A549 (cell line): ENCODE measurements at regions not wholly inside any gene's neighbourhood (a gene's known extent, or its start where the extent isn't known, plus 50 kb on each side); places are given as distances from the start of the nearest gene placed in this dataset.
A peak's percentile ranks its signal among the peaks of the same experiment; 100 is the strongest.

Experiments
- CEBPB ChIP-seq, 2 experiments: fragments of >200 bp in 1 of 2; sonication (Bioruptor Twin) in 1 of 2; formaldehyde crosslinking in 1 of 2; IDR thresholded peaks; 2 replicates each; pipeline ENCODE4 v1.6.1; 2012 to 2016
- CTCF ChIP-seq: fragments of >200 bp; sonication (Bioruptor Twin); formaldehyde crosslinking; IDR thresholded peaks from 3 replicates; pipeline ENCODE4 v1.5.1; 2016
- EHMT2 ChIP-seq: fragments of 200-600 bp; sonication (generic); IDR thresholded peaks from 2 replicates; pipeline ENCODE4 v1.6.1; 2016; ENCODE audit warnings: antibody characterized with exemption, low read depth, mild to moderate bottlenecking, moderate library complexity
- KDM1A ChIP-seq: fragments of 200-600 bp; sonication (generic); IDR thresholded peaks from 2 replicates; pipeline ENCODE4 v1.6.1; 2016; ENCODE audit warnings: low read depth, mild to moderate bottlenecking
- MAX ChIP-seq: IDR thresholded peaks from 2 replicates; pipeline ENCODE4 v1.6.1; 2012
- POLR2A ChIP-seq: IDR thresholded peaks from 2 replicates; pipeline ENCODE4 v1.6.1; 2012; ENCODE audit warnings: mild to moderate bottlenecking, low read length
- RAD21 ChIP-seq, 2 experiments: fragments of >200 bp in 1 of 2; sonication (Bioruptor Twin) in 1 of 2; formaldehyde crosslinking in 1 of 2; IDR thresholded peaks in 1 of 2; conservative IDR thresholded peaks in 1 of 2; 2 replicates in 1 of 2; 3 replicates in 1 of 2; pipeline ENCODE4 v1.6.1; 2012 to 2018; ENCODE audit warnings: inconsistent platforms in 1 of 2
- RFX5 ChIP-seq: fragments of 450-650 bp; IDR thresholded peaks from 2 replicates; pipeline ENCODE4 v1.7.1; 2014; ENCODE audit warnings: antibody characterized with exemption, mild to moderate bottlenecking, moderate library complexity
- ZFP36 ChIP-seq: fragments of 450-650 bp; IDR thresholded peaks from 2 replicates; pipeline ENCODE4 v1.6.1; 2014; ENCODE audit warnings: borderline replicate concordance; ENCODE audit not compliant: partially characterized antibody

- TF ChIP-seq CTCF (peak; percentile 25; the same call in 2 of the 3 replicates), RAD21 (conservative IDR thresholded peaks at IDR 0.05 in 1 of 2, IDR thresholded peaks at IDR 0.05 in 1 of 2) (peak; percentile 37 to 47; a peak in 4 of 5 replicates), RFX5 (no peak), EHMT2 (no peak), POLR2A (no peak), KDM1A (no peak), ZFP36 (no peak), CEBPB (IDR thresholded peaks at IDR 0.05) (no peak), MAX (no peak)
These were observed 235.9 kb downstream of the NHLRC3 start for GRCh38 chr13:39273953-39274738.
